K562 (cell line): ENCODE measurements at regions not wholly inside any gene's neighbourhood (a gene's known extent, or its start where the extent isn't known, plus 50 kb on each side); places are given as distances from the start of the nearest gene placed in this dataset.

ENCODE experiments used
- SIN3A ChIP-seq, 2 experiments: fragments of 150-350 bp in 1 of 2; IDR thresholded peaks; 2 replicates each; pipeline ENCODE4 v1.6.1; 2011 to 2016; ENCODE audit warnings: borderline replicate concordance in 2 of 2, low read depth in 2 of 2, low read length in 2 of 2, mild to moderate bottlenecking in 2 of 2, moderate library complexity in 2 of 2; ENCODE audit not compliant: control insufficient read depth in 1 of 2
- ZBTB40 ChIP-seq, 2 experiments: fragments of 450-650 bp in 1 of 2; sonication (generic) in 1 of 2; formaldehyde crosslinking in 1 of 2; IDR thresholded peaks; 2 replicates each; pipeline versions ENCODE4 v1.7.1 to v1.9.0; 2016 to 2022; ENCODE audit warnings: inconsistent platforms in 1 of 2, mild to moderate bottlenecking in 1 of 2, missing genetic modification reagents in 1 of 2

GRCh38 chr12:74722709-74723108 lies 185.1 kb downstream of the ATXN7L3B start:
- TF ChIP-seq SIN3A (IDR thresholded peaks at IDR 0.05; ENCODE audit: borderline replicate concordance in 2 of 2, control insufficient read depth in 1 of 2, low read depth in 2 of 2, low read length in 2 of 2): no peak
- no peak for TF ChIP-seq ZBTB40 (IDR thresholded peaks at IDR 0.05)
- no peak for TF ChIP-seq ZBTB40 (CRISPR knock-in tag; IDR thresholded peaks at IDR 0.05)
